ENCODE measurements at regions not wholly inside any gene's neighbourhood (a gene's known extent, or its start where the extent isn't known, plus 50 kb on each side); places are given as distances from the start of the nearest gene placed in this dataset.

DNA sequence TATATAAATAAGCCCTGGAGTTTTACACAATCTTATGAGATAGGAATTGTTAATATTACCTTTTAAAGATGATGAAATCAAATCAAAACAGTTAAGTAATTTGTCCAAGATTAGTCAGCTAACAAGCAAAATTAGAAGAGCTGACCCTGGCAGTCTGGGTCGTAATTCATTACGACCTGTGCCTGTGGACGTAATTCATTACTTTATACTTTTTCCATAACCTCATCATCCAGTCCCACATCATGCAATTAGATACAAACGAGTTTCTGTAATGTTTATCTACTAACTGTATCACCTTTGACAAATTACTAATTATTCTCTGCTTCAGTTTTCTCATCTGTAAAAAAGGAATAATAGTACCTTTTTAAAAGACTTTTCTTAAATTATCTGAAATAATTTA, 665.9 kb downstream of the ZBBX start:
- dilution Hi-C loops (cut with HindIII; ENCODE audit: low sequenced_read_pairs, unreplicated experiment), result no loop called here
- Histone ChIP-seq H3K27me3 (ENCODE audit: control insufficient read depth, insufficient read depth, low read length) (no peaks in the 10 kb centered on the region), H3K23ac (ENCODE audit: low read depth, low read length) (no peak overlapping the region), H3K14ac (replicated peaks; ENCODE audit: low read depth, low read length) (no peak overlapping the region), H4K20me1 (ENCODE audit: insufficient read depth, low read length) (no peaks in the 10 kb centered on the region), H3K56ac (ENCODE audit: extremely low read depth, insufficient read depth, low read length) (no peak overlapping the region), H4K8ac (ENCODE audit: low read depth in 2 of 2, low read length in 2 of 2) (no peak overlapping the region), H3K79me1 (ENCODE audit: low read depth in 1 of 2, low read length in 2 of 2) (no peaks in the 10 kb centered on the region), H2AFZ (replicated peaks; ENCODE audit: low read length, poor library complexity) (no peak overlapping the region), H2BK20ac (ENCODE audit: low read depth, low read length) (no peak overlapping the region), H2AK9ac (replicated peaks; ENCODE audit: low read depth, low read length, poor library complexity) (no peak overlapping the region), H2AK5ac (ENCODE audit: low read depth, low read length) (no peak overlapping the region), H3K36me3 (ENCODE audit: control insufficient read depth, insufficient read depth, low read length) (no peaks in the 10 kb centered on the region), H2BK120ac (ENCODE audit: low read depth, low read length) (no peak overlapping the region), H3K9me3 (ENCODE audit: control insufficient read depth, insufficient read depth, low read length) (0 out of 2 replicates have a peak, but pooled peaks cover 4% of the 10 kb centered on the region), H2BK5ac (ENCODE audit: low read depth, low read length, poor library complexity, severe bottlenecking) (no peak overlapping the region), H3K4me1 (ENCODE audit: control insufficient read depth, insufficient read depth, low read length) (no peaks in the 10 kb centered on the region), H3K9ac (ENCODE audit: low read depth, low read length) (no peak overlapping the region), H3K4ac (ENCODE audit: low read depth, low read length) (no peak overlapping the region), H3K4me3 (ENCODE audit: insufficient read depth, low read depth, low read length) (no peak overlapping the region), H4K5ac (ENCODE audit: low read depth, low read length) (no peak overlapping the region), H3K4me2 (ENCODE audit: low read depth, low read length) (no peak overlapping the region), H3K27ac (ENCODE audit: insufficient read depth, low read length) (no peak overlapping the region), H3K9me1 (ENCODE audit: insufficient read depth, low read length) (no peaks in the 10 kb centered on the region), H3K18ac (ENCODE audit: low read depth, low read length) (no peak overlapping the region), H2BK15ac (ENCODE audit: low read depth, low read length) (no peak overlapping the region), H4K91ac (ENCODE audit: insufficient read depth, low read depth, low read length) (no peak overlapping the region)
- no peak for DNase-seq
- CTCF ChIA-PET, result no interaction called here
- in situ Hi-C loops (cut with MboI; ENCODE audit: low sequenced_read_pairs), result no loop called here
- TF ChIP-seq MAFK (IDR thresholded peaks at IDR 0.05; ENCODE audit: low read depth, low read length) (no peak), NFE2L2 (IDR thresholded peaks at IDR 0.05; ENCODE audit: low read depth, low read length) (no peak), CEBPB (IDR thresholded peaks at IDR 0.05; ENCODE audit: low read depth, low read length) (no peak), RCOR1 (IDR thresholded peaks at IDR 0.05; ENCODE audit: insufficient replicate concordance, low read length) (no peak), RAD21 (IDR thresholded peaks at IDR 0.05; ENCODE audit: low read length) (no peak), POLR2A (IDR thresholded peaks at IDR 0.05; ENCODE audit: low read depth, low read length) (no peak), MAZ (IDR thresholded peaks at IDR 0.05; ENCODE audit: borderline replicate concordance, low read depth, low read length) (no peak), MXI1 (IDR thresholded peaks at IDR 0.05; ENCODE audit: borderline replicate concordance, low read depth, low read length) (no peak), BHLHE40 (IDR thresholded peaks at IDR 0.05; ENCODE audit: low read depth, low read length) (no peak), RFX5 (IDR thresholded peaks at IDR 0.05; ENCODE audit: low read depth, low read length) (no peak)
- TF ChIP-seq, protein P1, sequence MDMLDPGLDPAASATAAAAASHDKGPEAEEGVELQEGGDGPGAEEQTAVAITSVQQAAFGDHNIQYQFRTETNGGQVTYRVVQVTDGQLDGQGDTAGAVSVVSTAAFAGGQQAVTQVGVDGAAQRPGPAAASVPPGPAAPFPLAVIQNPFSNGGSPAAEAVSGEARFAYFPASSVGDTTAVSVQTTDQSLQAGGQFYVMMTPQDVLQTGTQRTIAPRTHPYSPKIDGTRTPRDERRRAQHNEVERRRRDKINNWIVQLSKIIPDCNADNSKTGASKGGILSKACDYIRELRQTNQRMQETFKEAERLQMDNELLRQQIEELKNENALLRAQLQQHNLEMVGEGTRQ (IDR thresholded peaks at IDR 0.05; ENCODE audit: low read depth, low read length), result no peak
- TF ChIP-seq, protein P2, sequence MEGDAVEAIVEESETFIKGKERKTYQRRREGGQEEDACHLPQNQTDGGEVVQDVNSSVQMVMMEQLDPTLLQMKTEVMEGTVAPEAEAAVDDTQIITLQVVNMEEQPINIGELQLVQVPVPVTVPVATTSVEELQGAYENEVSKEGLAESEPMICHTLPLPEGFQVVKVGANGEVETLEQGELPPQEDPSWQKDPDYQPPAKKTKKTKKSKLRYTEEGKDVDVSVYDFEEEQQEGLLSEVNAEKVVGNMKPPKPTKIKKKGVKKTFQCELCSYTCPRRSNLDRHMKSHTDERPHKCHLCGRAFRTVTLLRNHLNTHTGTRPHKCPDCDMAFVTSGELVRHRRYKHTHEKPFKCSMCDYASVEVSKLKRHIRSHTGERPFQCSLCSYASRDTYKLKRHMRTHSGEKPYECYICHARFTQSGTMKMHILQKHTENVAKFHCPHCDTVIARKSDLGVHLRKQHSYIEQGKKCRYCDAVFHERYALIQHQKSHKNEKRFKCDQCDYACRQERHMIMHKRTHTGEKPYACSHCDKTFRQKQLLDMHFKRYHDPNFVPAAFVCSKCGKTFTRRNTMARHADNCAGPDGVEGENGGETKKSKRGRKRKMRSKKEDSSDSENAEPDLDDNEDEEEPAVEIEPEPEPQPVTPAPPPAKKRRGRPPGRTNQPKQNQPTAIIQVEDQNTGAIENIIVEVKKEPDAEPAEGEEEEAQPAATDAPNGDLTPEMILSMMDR (conservative IDR thresholded peaks at IDR 0.05; ENCODE audit: low read depth, low read length), result no peak
- no peak for ATAC-seq (ENCODE audit: low read depth)
- 43% methylated on average over 1 of the region's 4 CpGs; no CpG with 5 or more reads in 1 of the 2 experiments for WGBS, 2 experiments (ENCODE audit: extremely low coverage in 2 of 2, insufficient read length in 1 of 2)
- no TSS peak for BruUV-seq (replicated peaks)
- intact Hi-C loops (cut with micrococcal nuclease), result no loop called here
- POLR2A ChIA-PET (ENCODE audit: unreplicated experiment), result no interaction called here

Data from IMR-90 (cell line).